Tibial nerve (tissue), 4 donors: ENCODE measurements at regions not wholly inside any gene's neighbourhood (a gene's known extent, or its start where the extent isn't known, plus 50 kb on each side); places are given as distances from the start of the nearest gene placed in this dataset.

Source experiments
- DNase-seq, 2 donors: peaks; one replicate each; pipeline ENCODE4 v3.0.0-alpha.2; 2019; ENCODE audit warnings: low spot score in 2 of 2
- H3K27ac ChIP-seq, 4 donors: fragments of 200-600 bp; sonication (generic) in 3 of 4; one replicate each; pipeline ENCODE4 v1.5.1; 2017 to 2019; ENCODE audit warnings: mild to moderate bottlenecking in 1 of 4
- H3K27me3 ChIP-seq, 2 donors: fragments of 200-600 bp; sonication (generic) in 1 of 2; one replicate each; pipeline versions ENCODE4 v1.5.1 to v1.6.0; 2017 to 2019
- H3K36me3 ChIP-seq, 3 donors: fragments of 200-600 bp; sonication (generic); one replicate each; pipeline ENCODE4 v1.5.1; 2018 to 2019
- H3K4me1 ChIP-seq, 4 donors: fragments of 200-600 bp; sonication (generic) in 3 of 4; one replicate each; pipeline ENCODE4 v1.5.1; 2017 to 2019
- H3K4me3 ChIP-seq, 4 donors: fragments of 200-600 bp; sonication (generic) in 3 of 4; one replicate each; pipeline ENCODE4 v1.5.1; 2017 to 2019; ENCODE audit warnings: mild to moderate bottlenecking in 1 of 4, moderate library complexity in 1 of 4
- H3K9me3 ChIP-seq, 4 donors: fragments of 200-600 bp; sonication (generic) in 3 of 4; one replicate each; pipeline ENCODE4 v1.5.1; 2017 to 2019
- CTCF ChIP-seq, 5 experiments: fragments of 200-600 bp in 3 of 5; fragments of 450-650 bp in 2 of 5; sonication (generic) in 3 of 5; IDR thresholded peaks; one replicate each; pipeline ENCODE4 v1.5.1; 2016 to 2019; ENCODE audit warnings: antibody characterized with exemption in 5 of 5, mild to moderate bottlenecking in 3 of 5, moderate library complexity in 2 of 5
- EP300 ChIP-seq, 2 donors: sonication (generic); formaldehyde crosslinking; IDR thresholded peaks; one replicate each; pipeline ENCODE4 v1.6.1; 2017; ENCODE audit warnings: antibody characterized with exemption in 2 of 2, mild to moderate bottlenecking in 1 of 2
- POLR2A ChIP-seq, 2 donors: fragments of 450-650 bp; IDR thresholded peaks; one replicate each; pipeline ENCODE4 v1.6.1; 2017; ENCODE audit warnings: antibody characterized with exemption in 2 of 2, mild to moderate bottlenecking in 2 of 2, moderate library complexity in 2 of 2
- WGBS, 2 donors: methylation state at CpG; one replicate each; pipeline ENCODE4 v1.1.5; 2018; 5-methylcytosine and 5-hydroxymethylcytosine counted together

DNA sequence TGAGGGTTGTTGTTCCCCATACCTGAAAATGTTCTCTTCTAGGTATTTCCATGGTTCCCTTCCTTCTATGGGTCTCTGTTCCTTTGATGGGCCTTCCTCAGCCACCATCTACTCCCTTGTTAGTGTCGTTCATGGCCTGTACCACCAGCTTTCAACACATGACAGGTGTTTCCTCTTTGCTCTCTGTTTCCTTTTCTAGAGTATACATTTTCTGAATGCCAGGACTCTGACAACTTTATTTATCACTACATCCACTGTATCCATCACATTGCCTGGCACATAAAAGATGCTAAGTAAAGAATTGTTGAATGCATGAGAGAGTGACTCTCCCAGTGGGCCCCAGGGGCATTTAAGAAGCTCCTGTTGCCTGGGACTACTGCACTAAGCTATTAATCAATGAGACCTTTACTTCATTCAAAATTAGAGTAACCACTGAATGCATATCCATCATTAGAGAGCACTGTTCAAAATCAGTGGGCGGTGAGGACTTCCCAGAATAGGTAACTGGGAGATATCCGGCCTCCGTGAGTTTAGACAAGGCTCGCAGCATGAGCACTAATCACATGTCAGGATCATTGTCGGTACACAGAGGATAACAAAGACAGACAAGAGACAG, 255.0 kb downstream of the CBLN1 start:
- Histone ChIP-seq H3K9me3 (peaks cover 0 to 9% (median 0%) of the 10 kb centered on the region in 4 donors), H3K27ac (no peak overlapping the region), H3K4me3 (no peak overlapping the region), H3K36me3 (no peaks in the 10 kb centered on the region), H3K27me3 (no peaks in the 10 kb centered on the region), H3K4me1 (no peaks in the 10 kb centered on the region)
- TF ChIP-seq CTCF (IDR thresholded peaks at IDR 0.05) (no peak), POLR2A (IDR thresholded peaks at IDR 0.05) (no peak), EP300 (IDR thresholded peaks at IDR 0.05) (no peak)
- DNase-seq, result no peak
- WGBS, 2 donors, result 74 to 81% methylated on average over 6 of the region's 6 CpGs

- WGBS, 2 donors, result 59 to 79% methylated on average over 8 of the region's 8 CpGs
- TF ChIP-seq CTCF (IDR thresholded peaks at IDR 0.05), result no peak
- TF ChIP-seq EP300 (IDR thresholded peaks at IDR 0.05), result no peak
- no peak for TF ChIP-seq POLR2A (IDR thresholded peaks at IDR 0.05)
- no peaks in the 10 kb centered on the region for H3K36me3 ChIP-seq
- peaks cover 0 to 5% (median 0%) of the 10 kb centered on the region in 4 donors for H3K9me3 ChIP-seq
- DNase-seq, result no peak
- no peak overlapping the region for H3K4me3 ChIP-seq
- H3K4me1 ChIP-seq, result no peaks in the 10 kb centered on the region
- no peaks in the 10 kb centered on the region for H3K27me3 ChIP-seq
- no peak overlapping the region for H3K27ac ChIP-seq
These were observed 256.7 kb downstream of the CBLN1 start for GRCh38 chr16:49024896-49025295.

DNA sequence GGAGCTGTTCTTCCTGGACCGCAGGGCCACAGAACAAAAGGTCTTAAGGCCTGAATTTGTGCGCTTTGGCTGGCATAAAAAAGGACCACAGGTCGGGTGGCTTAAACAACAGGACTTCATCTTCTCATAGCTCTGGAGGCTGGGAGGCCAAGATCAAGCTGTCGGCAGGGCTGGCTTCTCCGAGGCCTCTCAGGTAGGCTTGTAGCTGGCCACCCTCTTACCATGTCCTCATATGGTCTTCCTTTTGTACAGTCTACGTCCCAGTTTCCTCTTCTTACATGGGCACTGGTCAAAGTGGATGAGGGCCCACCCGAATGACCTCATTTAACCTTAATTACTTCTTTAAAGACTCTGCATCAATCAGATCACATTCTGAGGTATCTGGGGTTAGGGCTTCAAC, 257.6 kb downstream of the CBLN1 start:
- WGBS, 2 donors, result 88 to 89% methylated on average over 7 of the region's 7 CpGs
- no peaks in the 10 kb centered on the region for H3K9me3 ChIP-seq
- TF ChIP-seq EP300 (IDR thresholded peaks at IDR 0.05) (no peak), CTCF (IDR thresholded peaks at IDR 0.05) (no peak), POLR2A (IDR thresholded peaks at IDR 0.05) (no peak)

GRCh38 chr16:49023050-49023449, 258.6 kb downstream of the CBLN1 start:
- TF ChIP-seq POLR2A (IDR thresholded peaks at IDR 0.05) (no peak), CTCF (IDR thresholded peaks at IDR 0.05) (no peak), EP300 (IDR thresholded peaks at IDR 0.05) (no peak)
- Histone ChIP-seq H3K4me3 (no peak overlapping the region), H3K27ac (no peak overlapping the region), H3K27me3 (no peaks in the 10 kb centered on the region), H3K9me3 (no peaks in the 10 kb centered on the region), H3K4me1 (no peaks in the 10 kb centered on the region), H3K36me3 (no peaks in the 10 kb centered on the region)
- DNase-seq, result no peak
- WGBS, 2 donors, result 15 to 24% methylated on average over 4 of the region's 4 CpGs

More for the DNA sequence above, 257.6 kb downstream of the CBLN1 start:
- Histone ChIP-seq H3K36me3 (no peaks in the 10 kb centered on the region), H3K4me1 (no peaks in the 10 kb centered on the region), H3K4me3 (no peak overlapping the region), H3K27ac (no peak overlapping the region), H3K27me3 (no peaks in the 10 kb centered on the region)
- no peak for DNase-seq

GRCh38 chr16:49022351-49022963, 259.2 kb downstream of the CBLN1 start:
- no peak for DNase-seq
- 69 to 76% methylated on average over 12 of the region's 12 CpGs for WGBS, 2 donors
- TF ChIP-seq CTCF (IDR thresholded peaks at IDR 0.05) (no peak), POLR2A (IDR thresholded peaks at IDR 0.05) (no peak), EP300 (IDR thresholded peaks at IDR 0.05) (no peak)
- H3K27ac ChIP-seq, result no peak overlapping the region
- H3K9me3 ChIP-seq, result no peaks in the 10 kb centered on the region
- H3K27me3 ChIP-seq, result no peaks in the 10 kb centered on the region
- H3K4me1 ChIP-seq, result no peaks in the 10 kb centered on the region
- no peaks in the 10 kb centered on the region for H3K36me3 ChIP-seq
- no peak overlapping the region for H3K4me3 ChIP-seq
